HL-60/S4 treated with retinoic acid at 250 ng/mL for 4 days and 3 days (cell line): ENCODE measurements at regions not wholly inside any gene's neighbourhood (a gene's known extent, or its start where the extent isn't known, plus 50 kb on each side); places are given as distances from the start of the nearest gene placed in this dataset.
"Not testable (repeated sequence)": the region's sequence is repeated elsewhere in the genome, so short reads cannot be mapped to it uniquely, and the experiment has no call there.

Source experiments
- in situ Hi-C: fragments of 300-500 bp; cut with MboI; formaldehyde crosslinking; loops from 2 replicates; pipeline ENCODE4 v1.7.0; 2022; ENCODE audit warnings: low sequenced_read_pairs

DNA sequence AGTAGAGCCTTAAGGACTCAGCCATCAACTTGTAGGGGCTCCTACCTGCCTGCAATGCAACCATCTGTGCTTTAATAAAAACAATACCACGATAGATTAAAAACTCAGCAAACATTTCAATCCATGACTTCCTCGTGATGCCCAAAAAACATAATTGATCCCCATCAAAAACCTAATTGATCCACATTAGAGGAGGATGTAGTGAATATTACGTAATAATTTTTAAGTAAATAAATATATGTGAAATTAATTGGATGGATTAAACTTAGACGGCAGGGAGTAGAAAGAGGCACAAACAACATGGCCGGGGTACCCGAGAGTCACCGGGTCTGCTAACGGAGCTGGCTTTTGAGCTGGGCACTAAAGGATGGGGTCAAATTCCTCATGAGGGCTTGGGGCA, 87.3 kb downstream of the ARL4C start:
- in situ Hi-C loops = no loop called here

DNA sequence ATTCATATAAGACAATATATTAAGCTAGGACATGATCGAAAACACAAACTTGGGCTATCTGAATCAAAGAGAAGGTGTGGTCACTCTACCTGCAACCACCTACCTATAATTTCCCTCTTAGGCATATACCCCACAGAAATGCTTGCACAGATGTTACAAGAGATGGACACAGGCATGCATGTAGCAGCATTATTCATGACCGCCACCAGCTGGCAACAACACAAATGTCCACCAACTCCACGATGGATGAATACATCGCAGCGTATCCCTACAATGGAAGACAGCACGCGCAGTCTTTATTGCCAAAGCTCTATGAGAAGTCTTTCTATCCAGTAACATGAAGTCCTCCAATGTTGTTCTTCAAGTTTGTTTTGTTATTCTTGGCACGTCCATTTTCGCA, 90.8 kb downstream of the ARL4C start:
- in situ Hi-C loops = no loop called here

DNA sequence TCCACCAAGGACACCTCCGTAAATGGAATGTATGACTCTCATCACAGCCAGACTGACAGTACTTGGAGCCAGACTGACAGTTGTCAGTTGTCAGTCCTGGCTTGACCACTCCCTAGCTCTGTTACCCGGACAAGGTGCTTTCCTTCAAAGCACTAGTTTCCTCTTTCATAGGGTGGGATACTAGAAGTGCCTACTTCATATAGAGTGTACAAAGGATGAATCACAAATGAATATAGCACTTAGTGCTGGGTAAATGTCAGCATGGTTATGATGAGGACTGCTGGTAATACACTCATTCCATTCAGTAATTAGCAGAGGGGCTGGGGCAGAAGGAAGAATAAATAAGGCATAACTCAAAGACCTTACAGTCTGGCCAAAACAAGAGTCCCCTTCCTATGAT, 91.4 kb downstream of the ARL4C start:
- in situ Hi-C loops = no loop called here

DNA sequence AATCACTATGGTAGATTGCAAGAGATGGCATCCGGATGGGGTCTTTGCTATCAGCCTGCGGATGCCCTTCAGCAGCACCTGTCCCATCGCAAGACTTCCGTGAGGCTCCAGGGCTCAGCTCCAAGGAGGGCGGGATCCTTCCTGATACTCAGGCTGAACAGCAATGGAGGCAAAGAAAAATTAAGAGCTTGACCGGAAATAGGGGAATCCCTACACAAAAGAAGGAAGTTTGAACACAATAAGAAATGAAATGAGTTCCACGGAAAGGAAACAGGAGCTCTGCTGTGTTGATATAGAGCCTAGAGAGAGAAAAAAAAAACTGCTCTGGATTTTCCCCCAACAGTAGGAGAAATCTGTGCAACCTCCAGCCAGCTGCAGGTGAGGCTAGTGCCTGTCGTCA, 91.9 kb downstream of the ARL4C start:
- in situ Hi-C loops = no loop called here

DNA sequence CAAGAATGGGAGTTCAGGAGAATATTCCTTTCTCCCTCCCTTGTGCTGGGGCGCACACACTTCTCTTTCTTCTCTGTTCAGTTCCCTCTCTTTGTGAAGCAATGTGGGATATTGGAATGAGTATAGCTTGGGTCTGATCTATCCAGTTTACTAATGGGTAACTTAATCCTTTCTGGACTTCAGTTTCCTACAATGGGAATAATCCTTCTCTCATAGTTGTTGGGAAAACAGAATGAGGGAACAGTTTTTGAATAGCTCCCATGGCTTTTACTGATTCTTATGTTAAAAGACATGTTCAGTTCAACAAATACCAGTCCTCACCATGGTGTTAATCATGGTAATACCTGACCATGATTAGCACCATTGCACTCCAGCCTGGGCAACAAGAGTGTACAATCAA, 93.1 kb downstream of the ARL4C start:
- in situ Hi-C loops = no loop called here

DNA sequence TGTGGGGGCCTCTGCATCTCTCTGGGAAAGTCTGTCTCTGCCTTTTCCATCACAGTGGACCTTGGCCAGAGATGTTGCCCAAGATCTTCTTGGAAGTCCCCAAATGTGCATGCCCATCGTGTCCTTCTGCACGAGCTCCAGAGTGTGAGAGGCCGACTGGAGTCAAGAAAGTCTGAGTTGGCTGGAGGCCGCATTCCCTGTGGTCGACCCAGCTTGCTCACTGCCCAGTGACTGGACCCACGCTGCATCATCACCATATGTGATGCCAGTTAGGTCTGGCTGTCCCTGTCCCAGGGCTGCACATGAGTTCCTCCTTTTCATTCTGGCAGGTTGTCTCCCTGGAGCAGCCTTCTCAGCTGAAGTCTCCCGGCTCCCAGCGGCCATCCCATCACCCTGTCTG, 93.8 kb downstream of the ARL4C start:
- in situ Hi-C loops = no loop called here

DNA sequence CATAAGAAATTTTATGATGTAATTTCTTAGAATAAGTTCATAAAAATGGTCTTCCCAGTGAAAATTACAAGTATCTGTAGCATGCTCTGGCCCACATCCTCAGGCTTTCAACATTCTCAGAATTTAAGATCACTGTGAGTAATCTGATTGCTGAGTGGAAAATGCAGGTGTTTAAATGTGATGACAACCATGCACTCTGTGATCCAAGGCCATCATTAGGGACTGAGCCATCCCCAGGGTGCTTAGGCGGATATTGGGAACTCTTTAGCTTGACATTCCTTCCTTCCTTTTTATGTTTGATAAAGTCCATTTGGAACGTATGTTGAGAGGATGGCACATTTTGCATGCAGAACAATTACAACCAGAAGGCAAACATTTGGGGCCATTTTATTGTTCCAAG, 95.5 kb downstream of the ARL4C start:
- in situ Hi-C loops = no loop called here

DNA sequence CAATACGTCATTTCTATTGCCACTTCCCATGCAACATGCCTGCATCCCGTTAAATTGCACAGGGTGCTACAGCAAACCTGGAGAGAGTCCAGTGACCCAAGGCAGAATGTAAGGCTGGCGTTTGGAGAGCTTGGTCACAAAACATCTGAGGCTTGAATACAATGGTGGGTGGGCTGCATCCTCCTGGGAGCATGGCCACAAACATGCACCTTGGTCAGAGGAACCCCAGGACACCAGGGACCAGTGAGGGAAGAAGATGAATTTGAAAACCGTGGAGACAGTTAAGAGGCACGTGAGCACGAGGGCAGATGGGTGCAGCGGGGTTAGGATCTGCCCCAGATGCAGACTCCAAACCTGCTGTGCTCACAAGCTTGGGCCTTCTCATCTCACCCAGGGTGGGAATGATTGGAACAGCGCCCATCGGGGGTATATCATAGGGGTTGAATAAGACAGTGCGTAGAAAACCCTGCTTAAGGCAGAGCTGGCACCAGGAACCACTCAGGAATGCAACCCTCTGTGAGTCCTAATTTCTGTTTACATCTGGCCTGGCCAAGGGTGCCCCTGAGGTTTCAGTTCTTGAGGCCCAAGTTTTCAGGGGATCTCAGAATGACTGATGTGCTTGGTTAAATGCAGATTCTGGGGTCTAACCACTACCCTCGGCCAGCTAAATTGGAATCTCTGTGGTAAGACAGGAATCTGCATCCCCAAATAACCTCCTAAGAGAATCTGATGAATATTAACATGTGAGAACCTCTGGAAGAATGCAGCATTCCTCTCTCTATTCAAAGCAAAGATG, 97.2 kb downstream of the ARL4C start:
- in situ Hi-C loops = no loop called here

DNA sequence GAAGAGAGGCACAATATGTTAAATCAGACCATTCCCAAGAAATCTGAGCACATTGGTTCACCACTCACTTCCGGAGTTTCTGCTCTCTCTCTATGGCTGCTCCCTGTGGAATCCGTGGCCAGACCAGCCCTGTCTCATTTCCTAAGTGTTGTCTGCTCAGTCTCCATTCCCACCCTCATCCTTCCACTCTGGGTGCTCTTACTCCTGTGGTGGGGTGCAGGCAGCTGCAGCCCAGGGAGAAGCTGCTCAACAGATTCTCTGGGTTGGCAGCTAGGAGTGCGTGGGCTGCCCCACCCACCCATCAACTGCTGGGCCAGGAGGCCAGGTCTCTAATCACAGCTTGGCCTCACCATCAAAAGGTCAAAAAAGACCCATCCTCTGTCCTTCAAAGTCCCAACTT, 98.3 kb downstream of the ARL4C start:
- in situ Hi-C loops = no loop called here

DNA sequence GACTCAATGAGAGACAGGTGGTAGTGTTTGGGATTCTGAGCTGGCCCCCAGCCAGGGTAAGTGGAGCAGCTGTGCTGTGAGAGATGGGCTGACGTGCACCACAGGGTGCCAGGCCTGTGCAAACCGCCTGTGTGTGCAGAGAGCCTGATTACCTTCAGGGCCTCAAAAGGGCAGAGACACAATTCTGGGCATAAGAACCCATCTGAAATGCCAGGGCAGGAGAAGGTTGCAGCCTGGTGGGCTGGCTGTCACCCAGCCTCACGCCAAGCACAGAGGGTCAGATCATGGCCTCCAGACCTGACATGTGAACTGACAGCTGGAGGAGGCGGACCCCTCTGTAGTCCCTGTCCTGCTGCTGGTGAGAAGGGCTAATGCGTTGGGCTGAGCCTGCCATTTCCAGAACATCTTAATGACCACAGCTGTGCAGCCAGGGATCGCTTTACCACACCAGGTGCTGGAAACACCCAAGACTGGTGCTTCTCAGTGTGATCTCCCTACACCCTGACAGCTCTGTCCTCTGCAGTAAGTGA, 100.9 kb downstream of the ARL4C start:
- in situ Hi-C loops = no loop called here

DNA sequence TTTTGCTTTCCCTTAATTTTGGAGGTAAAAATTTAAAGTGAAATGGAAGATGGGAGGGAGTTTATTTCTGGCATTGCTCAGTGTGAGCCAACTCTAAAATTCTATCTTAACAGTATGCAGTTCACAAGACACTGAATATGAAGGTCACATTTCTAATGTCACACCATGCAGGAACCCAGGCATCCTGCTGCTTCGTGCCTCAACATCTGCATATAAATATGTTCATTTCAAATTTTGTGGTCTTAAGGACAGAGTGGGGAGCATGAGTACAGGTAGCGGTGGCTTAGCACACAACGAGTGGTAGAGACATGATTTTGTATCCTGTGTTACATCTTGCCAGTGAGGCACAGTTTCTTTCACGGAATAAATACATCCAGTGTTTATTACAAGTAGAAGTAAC, 102.4 kb downstream of the ARL4C start:
- in situ Hi-C loops = no loop called here

DNA sequence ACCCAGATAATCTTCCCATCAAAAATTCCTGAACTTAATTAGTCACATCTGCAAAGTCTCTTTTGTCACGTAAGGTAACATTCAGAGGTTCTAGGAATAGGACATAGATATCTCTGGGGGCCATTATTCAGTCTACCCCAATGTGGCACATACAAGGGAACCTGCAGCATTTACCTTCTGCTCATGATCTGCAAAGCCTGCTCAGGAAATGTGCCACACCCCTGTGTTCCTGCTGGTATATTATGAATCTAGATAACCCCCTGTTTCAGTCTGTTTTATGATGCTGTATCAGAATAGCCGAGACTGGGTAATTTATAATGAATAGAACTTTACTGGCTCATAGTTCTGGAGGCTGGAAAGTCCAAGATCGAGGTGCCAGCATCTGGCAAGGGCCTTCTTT, 103.5 kb downstream of the ARL4C start:
- in situ Hi-C loops = no loop called here

DNA sequence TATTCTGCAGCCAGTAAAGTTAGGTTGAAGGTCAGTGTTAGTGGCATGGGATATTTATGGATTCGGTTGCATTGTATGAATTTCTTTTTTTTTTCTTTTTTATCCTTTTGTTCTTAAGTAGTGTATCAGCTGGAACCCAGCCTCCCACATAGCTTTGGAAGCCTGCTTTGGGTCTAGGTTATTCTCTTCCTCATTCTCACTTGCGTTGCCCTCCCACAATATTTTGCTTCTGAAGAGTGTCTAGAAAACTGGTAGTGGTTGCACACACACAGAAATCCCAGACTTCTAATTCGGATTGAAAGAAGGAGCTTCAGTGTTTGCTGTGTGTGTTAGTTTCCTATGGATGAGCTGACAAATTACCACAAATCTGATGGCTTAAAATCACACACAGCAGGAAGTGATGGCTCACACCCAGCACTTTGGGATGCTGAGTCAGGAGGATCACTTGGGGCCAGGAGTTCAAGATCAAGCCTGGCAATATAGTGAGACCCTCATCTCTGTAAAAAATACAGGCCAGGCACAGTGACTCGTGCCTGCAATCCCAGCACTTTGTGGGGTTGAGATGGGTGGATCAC, 104.8 kb downstream of the ARL4C start:
- in situ Hi-C loops = no loop called here

DNA sequence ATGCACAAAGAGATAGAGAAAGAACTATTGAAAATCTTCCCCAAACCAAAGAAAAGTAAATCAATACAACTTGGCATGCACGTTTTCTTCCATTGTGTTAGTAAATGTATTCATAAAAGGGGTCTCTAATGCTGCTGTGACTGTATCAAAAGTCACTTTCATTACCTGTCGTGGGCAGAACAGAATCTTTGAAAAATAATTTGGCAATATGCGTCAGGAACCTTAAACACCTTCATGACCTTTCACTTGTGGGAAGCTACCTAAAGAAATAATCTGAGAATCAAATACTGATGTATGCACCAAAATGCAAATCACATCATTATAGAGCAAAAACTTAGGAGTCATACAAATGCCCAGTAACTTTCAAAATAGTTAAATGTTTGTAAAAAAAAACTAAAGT, 105.3 kb downstream of the ARL4C start:
- in situ Hi-C loops = no loop called here

DNA sequence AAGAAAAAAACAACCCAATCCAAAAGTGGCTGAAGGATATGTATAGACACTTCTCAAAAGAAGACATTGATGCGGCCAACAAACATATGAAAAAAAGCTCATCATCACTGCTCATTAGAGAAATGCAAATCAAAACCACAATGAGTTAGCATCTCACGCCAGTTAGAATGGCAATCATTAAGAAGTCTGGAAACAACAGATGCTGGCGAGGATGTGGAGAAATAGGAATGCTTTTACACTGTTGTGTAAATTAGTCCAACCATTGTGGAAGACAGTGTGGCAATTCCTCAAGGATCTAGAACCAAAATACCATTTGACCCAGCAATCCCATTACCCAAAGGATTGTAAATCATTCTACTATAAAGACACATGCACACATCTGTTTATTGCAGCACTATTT, 107.2 kb downstream of the ARL4C start:
- in situ Hi-C loops = not testable (repeated sequence)

DNA sequence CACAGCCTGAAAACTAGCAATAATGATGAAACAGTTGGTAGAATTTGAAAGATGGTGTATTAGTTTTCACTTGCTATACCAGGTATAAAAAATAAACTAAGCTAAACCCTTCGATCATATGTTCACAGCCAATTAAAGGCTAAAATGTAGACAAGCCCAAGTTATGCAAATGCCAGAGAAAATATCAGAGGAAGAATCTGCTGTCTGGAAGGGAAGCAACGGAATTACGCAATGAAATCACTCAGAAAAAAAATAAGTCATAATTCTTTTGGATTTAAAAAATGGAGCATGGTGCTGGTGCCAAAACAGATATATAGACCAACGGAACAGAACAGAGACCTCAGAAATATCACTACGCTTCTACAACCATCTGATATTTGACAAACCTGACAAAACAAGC, 108.3 kb downstream of the ARL4C start:
- in situ Hi-C loops = no loop called here

DNA sequence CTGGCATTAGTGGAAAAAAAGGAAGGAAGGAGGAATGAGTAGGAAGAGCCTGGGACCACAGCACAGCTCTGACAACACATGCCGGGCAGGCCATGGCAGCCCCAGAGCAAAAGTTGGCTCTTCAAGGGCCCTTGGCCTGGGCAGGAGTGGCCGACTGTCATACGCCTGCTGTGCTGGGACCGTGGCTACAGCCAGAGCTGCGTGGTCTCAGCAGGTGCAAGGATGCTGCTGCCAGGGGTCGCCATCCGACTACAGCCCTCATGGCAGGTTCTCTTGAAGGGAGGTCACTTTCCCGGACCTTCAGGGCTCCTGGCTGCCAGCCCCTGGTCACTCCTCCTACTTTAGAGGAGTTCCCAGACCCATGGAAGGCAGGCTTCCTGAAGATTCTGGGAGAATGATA, 109.9 kb downstream of the ARL4C start:
- in situ Hi-C loops = no loop called here

DNA sequence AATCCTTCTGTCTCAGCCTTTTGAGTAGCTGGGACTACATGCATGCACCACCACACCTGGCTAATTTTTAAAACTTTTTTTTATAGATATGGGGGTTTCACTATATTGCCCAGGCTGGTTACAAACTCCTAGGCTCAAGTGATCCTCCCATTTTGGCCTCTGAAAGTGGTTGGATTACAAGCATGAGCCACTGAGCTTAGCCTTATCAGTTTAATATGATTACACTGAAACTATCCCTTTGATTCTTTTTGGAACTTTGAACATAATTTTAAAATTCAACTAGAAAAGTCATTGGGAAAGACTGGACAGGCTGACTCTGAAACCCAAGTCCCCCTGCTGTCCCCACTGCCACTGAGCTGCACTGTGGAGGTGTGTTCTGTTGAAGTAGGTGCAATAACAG, 114.8 kb downstream of the ARL4C start:
- in situ Hi-C loops = no loop called here

DNA sequence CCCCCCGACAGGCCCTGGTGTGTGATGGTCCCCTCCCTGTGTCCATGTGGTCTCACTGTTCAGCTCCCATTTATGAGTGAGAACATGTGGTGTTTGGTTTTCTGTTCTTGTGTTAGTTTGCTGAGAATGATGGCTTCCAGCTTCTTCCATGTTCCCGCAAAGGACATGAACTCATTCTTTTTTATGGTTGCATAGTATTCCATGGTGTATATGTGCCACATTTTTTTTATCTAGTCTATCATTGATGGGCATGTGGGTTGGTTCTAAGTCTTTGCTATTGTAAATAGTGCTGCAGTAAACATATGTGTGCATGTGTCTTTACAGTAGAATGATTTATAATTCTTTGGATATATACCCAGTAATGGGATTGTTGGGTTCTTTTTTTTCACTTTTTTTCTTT, 117.9 kb downstream of the ARL4C start:
- in situ Hi-C loops = not testable (repeated sequence)

DNA sequence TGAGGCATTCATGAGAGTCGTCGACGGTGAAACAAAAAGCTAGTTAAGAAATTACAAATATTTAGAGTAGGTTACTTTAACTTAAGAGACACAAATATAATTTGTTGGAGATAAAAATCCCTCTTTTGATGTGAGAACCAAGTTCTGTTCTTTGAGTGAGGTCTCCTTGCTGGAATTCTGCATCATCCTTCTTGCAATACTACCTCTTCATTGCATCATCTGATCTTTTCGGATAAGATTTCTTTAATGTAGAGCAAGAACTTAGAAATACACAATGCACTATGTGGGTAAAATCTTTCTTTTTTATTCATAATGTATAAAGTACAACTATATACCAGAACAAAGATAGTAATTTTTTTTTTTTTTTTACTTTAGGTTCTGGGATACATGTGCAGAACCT, 118.4 kb downstream of the ARL4C start:
- in situ Hi-C loops = no loop called here

DNA sequence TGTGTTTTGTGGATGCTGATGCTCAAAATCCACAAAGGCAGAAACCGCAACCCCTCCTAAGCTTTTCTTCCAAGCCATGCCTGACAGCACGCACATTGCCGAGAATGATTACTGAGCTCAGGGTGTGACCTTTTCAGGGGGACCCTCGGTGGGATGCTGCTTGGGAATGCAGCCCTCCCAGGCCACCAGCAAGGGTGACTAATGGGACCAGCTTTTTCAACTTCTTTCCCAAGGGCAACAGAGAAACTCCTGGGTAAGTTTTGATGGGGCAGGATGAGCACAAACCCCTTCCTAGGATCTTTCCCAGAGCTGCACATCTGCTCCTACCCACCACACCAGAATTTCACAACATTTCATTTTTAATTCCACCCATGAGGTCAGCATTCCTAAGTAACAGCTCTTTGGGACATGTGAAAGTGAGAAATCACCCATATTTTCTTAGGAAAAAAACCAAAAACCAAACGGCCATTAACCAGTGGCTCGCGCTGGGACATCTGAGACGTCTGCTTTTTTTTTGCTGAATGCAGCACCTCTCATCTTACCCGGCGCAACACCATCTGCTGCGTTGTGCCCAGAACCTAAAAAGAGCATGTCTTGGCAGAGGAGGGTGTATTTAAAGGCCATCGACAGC, 119.0 kb downstream of the ARL4C start:
- in situ Hi-C loops = no loop called here

DNA sequence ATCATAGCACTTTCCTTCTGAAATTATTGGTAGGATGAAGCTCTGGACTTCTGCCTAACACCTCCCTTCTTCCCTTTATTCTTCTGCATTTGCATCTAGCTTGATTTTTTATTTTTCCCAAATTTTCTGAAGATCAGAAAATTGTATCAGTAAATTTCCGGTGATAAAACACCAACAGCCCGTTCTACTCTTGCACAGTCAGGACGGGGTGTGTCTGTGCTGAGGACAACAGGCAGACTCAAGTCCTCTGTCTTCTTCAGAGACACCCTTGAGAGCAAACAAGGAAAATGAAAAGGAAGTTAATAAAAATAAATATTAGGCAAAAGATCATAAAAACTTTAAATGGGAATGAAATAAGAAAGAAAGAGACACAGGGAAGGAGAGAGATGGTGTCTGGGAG, 120.7 kb downstream of the ARL4C start:
- in situ Hi-C loops = no loop called here
